LNCaP clone FGC (cell line): ENCODE measurements at regions not wholly inside any gene's neighbourhood (a gene's known extent, or its start where the extent isn't known, plus 50 kb on each side); places are given as distances from the start of the nearest gene placed in this dataset.

Experiments
- DNase-seq: peaks from one replicate; pipeline ENCODE4 v3.0.0-alpha.2; 2011; ENCODE audit warnings: low read depth
- H3K4me3 ChIP-seq: 2 replicates; pipeline ENCODE4 v1.5.1; 2011; ENCODE audit warnings: mild to moderate bottlenecking, low read depth, low read length, control low read depth
- CTCF ChIP-seq: IDR thresholded peaks from 2 replicates; pipeline ENCODE4 v1.5.1; 2012; ENCODE audit warnings: mild to moderate bottlenecking; ENCODE audit not compliant: control insufficient read depth, insufficient read depth; ENCODE audit errors: extremely low read depth

- H3K4me3 ChIP-seq: no peak overlapping the region
- DNase-seq: no peak
- no peak for TF ChIP-seq CTCF
These were observed 68.0 kb downstream of the CXCL12 start for GRCh38 chr10:44316922-44317215.

- DNase-seq: no peak
- no peak for TF ChIP-seq CTCF
- no peak overlapping the region for H3K4me3 ChIP-seq
These were observed 68.5 kb downstream of the CXCL12 start for GRCh38 chr10:44316187-44316921.

- no peak for DNase-seq
- TF ChIP-seq CTCF: no peak
- H3K4me3 ChIP-seq: no peak overlapping the region
These were observed 70.0 kb downstream of the CXCL12 start for GRCh38 chr10:44314802-44315460.

- no peak overlapping the region for H3K4me3 ChIP-seq
- TF ChIP-seq CTCF: no peak
- DNase-seq: no peak
These were observed 71.1 kb downstream of the CXCL12 start for GRCh38 chr10:44313761-44314165.

- TF ChIP-seq CTCF: no peak
- no peak for DNase-seq
- no peak overlapping the region for H3K4me3 ChIP-seq
These were observed 72.5 kb downstream of the CXCL12 start for GRCh38 chr10:44312401-44312800.

- no peak overlapping the region for H3K4me3 ChIP-seq
- TF ChIP-seq CTCF: no peak
- no peak for DNase-seq
These were observed 73.3 kb downstream of the CXCL12 start for GRCh38 chr10:44311563-44312051.
